ENCODE measurements at regions not wholly inside any gene's neighbourhood (a gene's known extent, or its start where the extent isn't known, plus 50 kb on each side); places are given as distances from the start of the nearest gene placed in this dataset.
A peak's percentile ranks its signal among the peaks of the same experiment; 100 is the strongest.

- TF ChIP-seq ZNF280B (CRISPR knock-in tag; IDR thresholded peaks at IDR 0.05; ENCODE audit: borderline replicate concordance) (peak; percentile 63; the same call in 1 of the 2 replicates), HOXA7 (CRISPR knock-in tag; IDR thresholded peaks at IDR 0.05) (no peak), CREB3 (CRISPR knock-in tag; IDR thresholded peaks at IDR 0.05) (peak; percentile 93), BCLAF1 (IDR thresholded peaks at IDR 0.05) (no peak), KMT2A (CRISPR knock-in tag; IDR thresholded peaks at IDR 0.05) (peak; percentile 75; the same call in 1 of the 2 replicates), CSRNP2 (CRISPR knock-in tag; conservative IDR thresholded peaks at IDR 0.05; ENCODE audit: low read depth) (0 out of 2 replicates have a peak, but pooled peaks have one; percentile 13)
- TF ChIP-seq, protein P1, sequence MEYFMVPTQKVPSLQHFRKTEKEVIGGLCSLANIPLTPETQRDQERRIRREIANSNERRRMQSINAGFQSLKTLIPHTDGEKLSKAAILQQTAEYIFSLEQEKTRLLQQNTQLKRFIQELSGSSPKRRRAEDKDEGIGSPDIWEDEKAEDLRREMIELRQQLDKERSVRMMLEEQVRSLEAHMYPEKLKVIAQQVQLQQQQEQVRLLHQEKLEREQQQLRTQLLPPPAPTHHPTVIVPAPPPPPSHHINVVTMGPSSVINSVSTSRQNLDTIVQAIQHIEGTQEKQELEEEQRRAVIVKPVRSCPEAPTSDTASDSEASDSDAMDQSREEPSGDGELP (IDR thresholded peaks at IDR 0.05; ENCODE audit: borderline replicate concordance, low read depth), result peak; percentile 87; the same call in 1 of the 2 replicates
- TF ChIP-seq, protein P2, sequence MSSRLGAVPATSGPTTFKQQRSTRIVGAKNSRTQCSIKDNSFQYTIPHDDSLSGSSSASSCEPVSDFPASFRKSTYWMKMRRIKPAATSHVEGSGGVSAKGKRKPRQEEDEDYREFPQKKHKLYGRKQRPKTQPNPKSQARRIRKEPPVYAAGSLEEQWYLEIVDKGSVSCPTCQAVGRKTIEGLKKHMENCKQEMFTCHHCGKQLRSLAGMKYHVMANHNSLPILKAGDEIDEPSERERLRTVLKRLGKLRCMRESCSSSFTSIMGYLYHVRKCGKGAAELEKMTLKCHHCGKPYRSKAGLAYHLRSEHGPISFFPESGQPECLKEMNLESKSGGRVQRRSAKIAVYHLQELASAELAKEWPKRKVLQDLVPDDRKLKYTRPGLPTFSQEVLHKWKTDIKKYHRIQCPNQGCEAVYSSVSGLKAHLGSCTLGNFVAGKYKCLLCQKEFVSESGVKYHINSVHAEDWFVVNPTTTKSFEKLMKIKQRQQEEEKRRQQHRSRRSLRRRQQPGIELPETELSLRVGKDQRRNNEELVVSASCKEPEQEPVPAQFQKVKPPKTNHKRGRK (CRISPR knock-in tag; IDR thresholded peaks at IDR 0.05), result no peak
- TF ChIP-seq, protein P3, sequence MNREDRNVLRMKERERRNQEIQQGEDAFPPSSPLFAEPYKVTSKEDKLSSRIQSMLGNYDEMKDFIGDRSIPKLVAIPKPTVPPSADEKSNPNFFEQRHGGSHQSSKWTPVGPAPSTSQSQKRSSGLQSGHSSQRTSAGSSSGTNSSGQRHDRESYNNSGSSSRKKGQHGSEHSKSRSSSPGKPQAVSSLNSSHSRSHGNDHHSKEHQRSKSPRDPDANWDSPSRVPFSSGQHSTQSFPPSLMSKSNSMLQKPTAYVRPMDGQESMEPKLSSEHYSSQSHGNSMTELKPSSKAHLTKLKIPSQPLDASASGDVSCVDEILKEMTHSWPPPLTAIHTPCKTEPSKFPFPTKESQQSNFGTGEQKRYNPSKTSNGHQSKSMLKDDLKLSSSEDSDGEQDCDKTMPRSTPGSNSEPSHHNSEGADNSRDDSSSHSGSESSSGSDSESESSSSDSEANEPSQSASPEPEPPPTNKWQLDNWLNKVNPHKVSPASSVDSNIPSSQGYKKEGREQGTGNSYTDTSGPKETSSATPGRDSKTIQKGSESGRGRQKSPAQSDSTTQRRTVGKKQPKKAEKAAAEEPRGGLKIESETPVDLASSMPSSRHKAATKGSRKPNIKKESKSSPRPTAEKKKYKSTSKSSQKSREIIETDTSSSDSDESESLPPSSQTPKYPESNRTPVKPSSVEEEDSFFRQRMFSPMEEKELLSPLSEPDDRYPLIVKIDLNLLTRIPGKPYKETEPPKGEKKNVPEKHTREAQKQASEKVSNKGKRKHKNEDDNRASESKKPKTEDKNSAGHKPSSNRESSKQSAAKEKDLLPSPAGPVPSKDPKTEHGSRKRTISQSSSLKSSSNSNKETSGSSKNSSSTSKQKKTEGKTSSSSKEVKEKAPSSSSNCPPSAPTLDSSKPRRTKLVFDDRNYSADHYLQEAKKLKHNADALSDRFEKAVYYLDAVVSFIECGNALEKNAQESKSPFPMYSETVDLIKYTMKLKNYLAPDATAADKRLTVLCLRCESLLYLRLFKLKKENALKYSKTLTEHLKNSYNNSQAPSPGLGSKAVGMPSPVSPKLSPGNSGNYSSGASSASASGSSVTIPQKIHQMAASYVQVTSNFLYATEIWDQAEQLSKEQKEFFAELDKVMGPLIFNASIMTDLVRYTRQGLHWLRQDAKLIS (CRISPR knock-in tag; IDR thresholded peaks at IDR 0.05), result 0 out of 2 replicates have a peak, but pooled peaks have one; percentile 72
Measured at GRCh38 chr2:120465989-120466703, 120.2 kb downstream of the INHBB start (continued).
